ENCODE measurements at regions not wholly inside any gene's neighbourhood (a gene's known extent, or its start where the extent isn't known, plus 50 kb on each side); places are given as distances from the start of the nearest gene placed in this dataset.

DNA sequence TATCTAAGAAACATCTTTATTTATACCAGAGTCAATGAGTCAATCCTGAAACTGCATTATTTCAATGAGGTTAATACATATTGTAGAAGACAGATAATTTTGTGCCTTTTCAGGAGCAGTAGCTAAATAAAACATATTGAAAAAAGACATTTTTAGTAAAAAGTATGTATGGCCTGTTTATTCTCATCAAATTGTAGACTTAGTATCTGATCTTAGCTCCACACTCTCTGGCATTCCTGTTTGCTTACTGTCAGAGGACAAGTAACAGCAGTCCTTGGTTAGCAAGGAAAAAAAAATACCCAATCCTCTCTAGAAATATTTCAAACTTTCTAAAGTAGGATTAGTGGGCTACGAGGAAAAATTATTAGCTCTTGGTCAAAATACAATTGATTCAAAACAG lies 50.5 kb upstream of the GUCY1A1 start:
- no peak for DNase-seq (ENCODE audit: low read depth in 1 of 2, low spot score in 1 of 2)
- in situ Hi-C loops (cut with HindIII; ENCODE audit: low pct_unique_long_range_greater_than_20kb, low sequenced_read_pairs) = no loop called here
- no peak for TF ChIP-seq JUND (IDR thresholded peaks at IDR 0.05; ENCODE audit: low read depth)

DNA sequence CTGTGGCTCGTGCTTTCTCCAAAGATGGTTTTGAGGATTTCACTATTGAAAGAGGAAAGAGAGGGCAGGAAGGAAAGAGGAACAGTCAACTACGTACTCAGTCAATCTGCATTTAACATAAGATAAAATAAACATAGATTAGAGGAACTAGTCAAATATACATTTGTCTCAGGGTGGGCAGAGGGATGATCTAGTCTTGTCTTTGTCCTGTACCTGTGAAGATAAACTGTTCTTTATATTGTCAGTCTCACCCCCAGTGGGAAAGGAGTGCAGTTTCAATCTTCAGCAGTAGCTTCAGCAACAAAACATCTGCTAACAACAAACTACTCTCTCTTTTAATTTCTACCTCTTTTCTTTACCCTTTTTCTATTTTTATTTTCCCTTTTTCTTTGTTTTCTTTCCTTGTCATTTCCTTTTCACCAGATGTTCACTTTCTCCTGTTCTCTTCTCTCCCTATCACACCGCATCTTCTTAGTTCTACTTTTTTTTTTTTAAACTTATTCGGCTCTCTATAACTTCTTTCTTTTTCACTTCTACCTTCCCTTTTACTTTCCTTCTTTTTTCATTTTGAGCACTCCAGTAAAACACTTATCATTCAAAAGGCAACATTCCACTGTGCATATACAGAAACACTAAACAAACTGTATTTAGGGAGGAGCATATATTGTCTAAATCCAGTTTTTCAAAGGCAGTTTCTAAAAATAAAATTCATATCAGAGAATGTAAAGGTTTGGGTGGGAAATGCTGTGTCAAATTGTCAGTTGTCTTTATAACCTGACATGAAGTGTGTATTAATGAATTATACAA lies 51.4 kb upstream of the GUCY1A1 start:
- no peak for TF ChIP-seq JUND (IDR thresholded peaks at IDR 0.05; ENCODE audit: low read depth)
- in situ Hi-C loops (cut with HindIII; ENCODE audit: low pct_unique_long_range_greater_than_20kb, low sequenced_read_pairs) = no loop called here
- no peak for DNase-seq (ENCODE audit: low read depth in 1 of 2, low spot score in 1 of 2)

DNA sequence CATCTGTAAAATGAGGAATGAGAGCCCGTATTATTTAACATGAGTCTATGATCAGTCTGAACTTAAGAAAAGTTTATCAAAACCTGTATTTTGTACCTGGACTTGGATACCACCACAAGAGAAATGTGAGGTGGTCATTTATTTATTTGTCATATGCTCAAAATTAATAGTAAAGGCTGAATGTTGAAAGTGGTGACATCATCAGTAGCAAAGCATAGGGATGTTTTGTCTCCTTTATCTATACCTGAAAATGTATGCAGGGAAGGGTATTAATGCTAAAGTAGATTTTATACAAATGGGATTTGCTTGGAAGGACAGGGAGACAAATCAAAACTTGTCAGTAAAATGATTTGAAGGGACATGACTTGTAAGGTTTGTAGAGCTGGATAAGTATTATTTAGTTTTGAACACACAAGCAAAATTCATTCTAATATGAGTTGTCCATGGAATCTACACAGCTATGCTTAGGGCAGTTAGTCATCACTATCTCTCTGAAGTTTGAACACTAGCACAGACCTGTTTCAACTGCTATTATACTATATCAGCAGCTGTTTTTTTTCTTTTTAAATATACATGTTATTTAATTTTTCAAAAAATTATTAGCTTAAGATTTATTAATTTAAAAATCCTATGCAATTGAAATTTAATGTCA lies 52.4 kb upstream of the GUCY1A1 start:
- in situ Hi-C loops (cut with HindIII; ENCODE audit: low pct_unique_long_range_greater_than_20kb, low sequenced_read_pairs) = no loop called here
- no peak for TF ChIP-seq JUND (IDR thresholded peaks at IDR 0.05; ENCODE audit: low read depth)
- no peak for DNase-seq (ENCODE audit: low read depth in 1 of 2, low spot score in 1 of 2)

DNA sequence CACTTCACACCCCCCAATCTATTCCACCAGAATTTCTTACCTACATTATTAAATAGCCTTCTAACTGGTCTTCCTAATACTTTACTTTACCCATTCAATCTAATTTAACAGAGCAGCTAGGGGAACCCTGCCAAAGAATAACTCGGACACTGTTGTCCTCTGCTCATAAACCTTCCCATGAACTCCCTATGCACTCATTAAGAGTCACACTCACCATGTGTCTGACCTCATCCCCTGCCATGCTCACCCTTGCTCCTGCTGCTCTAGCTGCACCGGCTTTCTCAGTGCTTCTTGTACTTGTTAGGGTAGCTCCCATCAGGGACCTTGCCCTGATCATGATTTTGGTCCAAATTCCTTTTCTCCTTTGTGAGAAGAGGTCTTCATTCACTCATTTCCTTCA lies 54.6 kb upstream of the GUCY1A1 start:
- in situ Hi-C loops (cut with HindIII; ENCODE audit: low pct_unique_long_range_greater_than_20kb, low sequenced_read_pairs) = no loop called here
- no peak for DNase-seq (ENCODE audit: low read depth in 1 of 2, low spot score in 1 of 2)
- TF ChIP-seq JUND (IDR thresholded peaks at IDR 0.05; ENCODE audit: low read depth) = no peak

DNA sequence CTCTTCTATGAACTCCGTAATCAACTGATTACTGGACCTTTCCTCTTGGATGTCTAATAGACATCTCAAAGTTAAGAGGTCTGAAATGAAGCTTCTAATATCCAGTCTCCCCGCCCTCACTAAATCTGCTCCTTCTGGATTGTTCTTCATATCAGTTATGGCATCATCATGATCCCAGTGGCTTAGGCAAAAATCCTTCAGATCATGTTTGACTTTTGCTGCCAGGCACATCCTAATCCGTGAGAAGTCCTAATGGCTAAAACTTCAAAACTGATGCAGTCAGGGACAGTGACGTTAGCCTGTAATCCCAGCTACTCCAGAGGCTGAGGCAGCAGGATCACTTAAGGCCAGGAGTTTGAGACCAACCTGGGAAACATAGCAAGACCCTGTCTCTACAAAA lies 55.1 kb upstream of the GUCY1A1 start:
- in situ Hi-C loops (cut with HindIII; ENCODE audit: low pct_unique_long_range_greater_than_20kb, low sequenced_read_pairs) = no loop called here
- no peak for TF ChIP-seq JUND (IDR thresholded peaks at IDR 0.05; ENCODE audit: low read depth)

DNA sequence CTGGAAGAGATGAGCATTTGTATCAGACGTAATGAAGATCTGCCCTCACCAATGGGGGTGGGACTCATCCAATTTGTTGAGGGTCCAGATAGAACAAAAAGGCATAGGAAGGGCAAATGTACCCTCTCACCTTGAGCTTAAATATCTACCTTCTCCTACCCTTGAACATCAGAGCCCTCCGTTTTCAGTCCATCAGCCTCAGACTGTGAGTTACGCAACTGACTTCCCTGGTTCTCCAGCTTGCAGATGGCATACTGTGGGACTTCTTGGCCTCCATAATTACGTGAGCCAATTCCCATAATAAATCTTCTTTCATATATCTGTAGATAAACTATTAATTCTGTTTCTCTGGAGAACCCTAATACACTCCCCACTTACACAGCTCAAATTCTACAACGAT lies 56.5 kb upstream of the GUCY1A1 start:
- no peak for DNase-seq (ENCODE audit: low read depth in 1 of 2, low spot score in 1 of 2)
- no peak for TF ChIP-seq JUND (IDR thresholded peaks at IDR 0.05; ENCODE audit: low read depth)
- in situ Hi-C loops (cut with HindIII; ENCODE audit: low pct_unique_long_range_greater_than_20kb, low sequenced_read_pairs) = no loop called here

More for the DNA sequence above, 55.1 kb upstream of the GUCY1A1 start:
- DNase-seq (ENCODE audit: low read depth in 1 of 2, low spot score in 1 of 2) = no peak

DNA sequence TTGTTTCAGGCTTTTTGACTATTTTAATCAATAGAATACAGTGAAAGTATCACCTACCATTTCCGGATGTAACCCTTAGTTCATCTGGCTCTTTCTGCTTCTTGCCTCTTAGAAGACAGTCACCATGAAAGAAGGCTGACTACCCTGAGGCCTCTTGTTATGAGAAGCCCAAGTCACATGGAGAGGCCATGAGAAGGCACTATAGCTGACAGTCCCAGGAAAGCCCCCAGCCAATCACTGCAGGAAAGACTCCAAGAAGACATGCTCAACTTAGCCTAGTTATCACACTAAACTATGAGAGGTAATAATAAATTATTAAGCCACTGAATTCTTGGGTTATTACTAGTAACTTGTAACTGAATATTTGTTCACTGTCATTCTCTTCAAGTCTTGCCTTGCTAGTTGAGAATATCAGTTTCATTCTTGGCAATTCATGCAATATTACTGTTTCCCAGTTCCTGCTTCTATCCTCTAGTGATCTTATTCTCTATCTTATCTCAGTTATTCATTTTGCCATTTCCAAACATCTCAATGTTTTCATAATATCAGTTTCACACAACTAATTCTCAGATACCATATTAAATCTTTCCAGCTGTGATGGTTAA lies 57.1 kb upstream of the GUCY1A1 start:
- in situ Hi-C loops (cut with HindIII; ENCODE audit: low pct_unique_long_range_greater_than_20kb, low sequenced_read_pairs) = no loop called here
- TF ChIP-seq JUND (IDR thresholded peaks at IDR 0.05; ENCODE audit: low read depth) = no peak
- DNase-seq (ENCODE audit: low read depth in 1 of 2, low spot score in 1 of 2) = no peak

DNA sequence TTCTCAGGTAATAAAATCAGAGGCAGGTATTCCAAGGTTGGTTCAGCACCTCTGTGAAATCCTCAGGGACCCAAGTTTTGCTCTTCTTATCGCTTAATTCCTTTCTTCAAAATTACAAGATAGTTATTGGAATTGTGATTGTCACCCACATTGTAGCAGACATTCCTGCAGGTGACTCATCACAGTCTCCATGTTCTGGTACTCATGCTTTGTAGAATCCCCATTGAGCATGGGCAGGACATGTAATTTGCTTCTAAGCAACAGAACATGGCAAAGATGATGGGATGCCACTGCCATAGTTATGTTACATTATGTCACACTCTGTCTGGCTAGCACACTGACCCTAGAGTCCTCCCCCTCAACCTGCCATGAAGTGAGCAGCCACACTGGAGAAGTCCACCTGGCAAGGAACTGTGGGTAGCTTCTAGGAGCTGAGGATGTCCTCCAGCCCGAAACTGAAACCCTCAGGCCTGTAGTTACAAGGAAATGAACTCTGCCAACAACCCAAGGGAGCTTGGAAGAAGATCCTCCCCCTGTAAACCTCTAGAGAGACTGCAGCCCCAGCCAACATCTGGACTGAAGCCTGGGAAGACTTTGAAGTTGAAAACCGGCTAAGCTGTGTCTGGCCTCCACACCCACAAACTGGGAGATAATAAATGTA lies 58.3 kb upstream of the GUCY1A1 start:
- TF ChIP-seq JUND (IDR thresholded peaks at IDR 0.05; ENCODE audit: low read depth) = no peak
- DNase-seq (ENCODE audit: low read depth in 1 of 2, low spot score in 1 of 2) = no peak
- in situ Hi-C loops (cut with HindIII; ENCODE audit: low pct_unique_long_range_greater_than_20kb, low sequenced_read_pairs) = no loop called here

DNA sequence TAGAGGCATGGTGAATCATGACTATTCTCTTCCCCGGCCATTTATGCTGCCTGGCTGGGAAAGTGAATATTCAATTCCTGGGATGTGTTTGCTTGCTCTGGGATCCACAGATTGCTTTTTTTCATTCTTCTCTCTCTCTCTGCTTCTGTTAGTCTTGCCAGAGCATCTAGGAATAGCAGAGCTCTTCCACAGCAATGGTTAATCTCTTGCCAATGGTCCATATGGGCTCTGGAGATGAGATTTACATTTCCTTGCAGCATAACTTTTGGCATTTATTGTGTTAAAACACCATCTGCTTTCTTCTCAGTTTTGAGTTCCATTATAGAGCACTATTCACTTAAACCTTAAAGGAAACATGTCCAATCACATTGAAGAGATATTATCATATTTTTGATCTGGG lies 59.2 kb upstream of the GUCY1A1 start:
- TF ChIP-seq JUND (IDR thresholded peaks at IDR 0.05; ENCODE audit: low read depth) = no peak
- in situ Hi-C loops (cut with HindIII; ENCODE audit: low pct_unique_long_range_greater_than_20kb, low sequenced_read_pairs) = no loop called here
- DNase-seq (ENCODE audit: low read depth in 1 of 2, low spot score in 1 of 2) = no peak

DNA sequence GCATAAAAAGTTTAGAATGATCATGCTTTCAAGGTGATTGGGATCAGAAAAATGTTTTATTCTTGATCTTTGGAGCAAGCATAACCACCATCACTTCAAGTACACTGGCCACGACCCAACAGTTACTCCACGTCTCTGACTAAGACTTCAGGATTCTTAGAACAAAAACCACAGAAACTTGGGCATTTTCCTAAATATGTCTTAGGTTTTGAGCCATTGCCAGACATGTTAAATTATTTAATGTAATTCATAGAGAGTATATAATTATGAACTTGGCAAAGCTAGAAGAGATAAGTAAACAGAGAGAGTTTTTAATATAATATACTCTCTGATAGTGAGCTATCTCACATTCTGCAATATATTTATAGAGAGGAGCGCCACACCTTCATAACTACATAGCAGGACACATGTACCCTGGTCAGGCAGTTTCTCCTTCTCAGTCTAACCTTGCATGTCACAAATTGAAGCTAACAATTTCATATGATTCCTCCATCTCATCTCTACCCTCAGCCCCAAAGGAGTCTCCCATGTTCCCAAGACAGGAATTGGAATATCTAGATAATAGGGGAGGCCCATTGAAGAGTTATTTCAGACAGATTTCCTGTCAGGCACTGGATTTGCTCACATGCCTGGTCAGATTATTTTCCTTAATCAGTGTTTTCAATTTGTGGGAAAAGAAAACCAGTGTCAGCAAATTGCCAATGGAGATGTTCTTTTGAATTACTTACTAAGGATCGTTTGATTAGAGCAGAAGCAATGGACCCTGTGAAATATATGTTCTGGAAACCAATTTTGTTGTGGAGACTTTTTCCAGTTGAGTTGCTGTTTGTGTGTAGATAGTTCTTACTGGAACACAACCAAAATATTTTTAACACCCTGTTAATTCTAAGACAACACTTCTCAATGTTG lies 61.7 kb upstream of the GUCY1A1 start:
- no peak for TF ChIP-seq JUND (IDR thresholded peaks at IDR 0.05; ENCODE audit: low read depth)
- in situ Hi-C loops (cut with HindIII; ENCODE audit: low pct_unique_long_range_greater_than_20kb, low sequenced_read_pairs) = no loop called here
- DNase-seq (ENCODE audit: low read depth in 1 of 2, low spot score in 1 of 2) = no peak

DNA sequence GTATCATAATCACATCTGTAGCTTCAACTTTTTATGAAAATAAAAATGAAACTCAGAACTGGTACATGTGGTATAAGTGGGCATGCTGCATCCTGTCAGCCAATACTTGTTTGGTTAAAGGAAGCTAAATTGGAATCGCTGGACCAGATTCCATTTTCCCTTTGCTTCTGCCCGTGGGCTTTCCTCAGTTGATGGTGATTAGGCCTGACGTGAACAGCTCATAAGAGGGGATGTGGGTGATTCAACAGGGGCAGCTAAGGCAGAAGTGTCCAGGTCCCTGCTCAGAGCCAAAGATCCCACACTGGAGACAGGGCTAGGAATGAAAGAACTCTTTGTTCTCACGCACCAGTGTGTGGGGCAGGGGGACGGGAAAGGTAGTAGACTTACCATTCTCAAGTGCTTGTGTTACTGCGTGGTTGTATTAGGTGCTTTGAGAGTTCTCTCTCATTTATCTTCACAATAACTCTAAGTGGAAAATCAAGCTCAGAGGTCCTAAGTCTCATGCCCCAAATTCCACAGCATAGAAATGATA lies 63.2 kb upstream of the GUCY1A1 start:
- no peak for DNase-seq (ENCODE audit: low read depth in 1 of 2, low spot score in 1 of 2)
- no peak for TF ChIP-seq JUND (IDR thresholded peaks at IDR 0.05; ENCODE audit: low read depth)

More for the DNA sequence above, 63.2 kb upstream of the GUCY1A1 start:
- in situ Hi-C loops (cut with HindIII; ENCODE audit: low pct_unique_long_range_greater_than_20kb, low sequenced_read_pairs) = no loop called here
